Peyer's patch (tissue), 4 donors: ENCODE measurements at regions not wholly inside any gene's neighbourhood (a gene's known extent, or its start where the extent isn't known, plus 50 kb on each side); places are given as distances from the start of the nearest gene placed in this dataset.

Source experiments
- DNase-seq, 3 donors: peaks; one replicate each; pipeline ENCODE4 v3.0.0-alpha.2; 2017 to 2019
- H3K27ac ChIP-seq, 4 donors: fragments of 200-600 bp; sonication (generic); one replicate each; pipeline ENCODE4 v1.5.1; 2016 to 2019
- H3K27me3 ChIP-seq, 2 donors: fragments of 200-600 bp; sonication (generic); one replicate each; pipeline ENCODE4 v1.5.1; 2019
- H3K36me3 ChIP-seq, 3 donors: fragments of 200-600 bp; sonication (generic); one replicate each; pipeline ENCODE4 v1.5.1; 2016 to 2019
- H3K4me1 ChIP-seq, 4 donors: fragments of 200-600 bp; sonication (generic); one replicate each; pipeline ENCODE4 v1.5.1; 2016 to 2019
- H3K4me3 ChIP-seq, 4 donors: fragments of 200-600 bp; sonication (generic); 1 replicate in 3 of 4; 2 replicates in 1 of 4; pipeline ENCODE4 v1.5.1; 2016 to 2019; ENCODE audit warnings: mild to moderate bottlenecking in 1 of 4
- H3K9me3 ChIP-seq, 4 donors: fragments of 200-600 bp; sonication (generic); one replicate each; pipeline ENCODE4 v1.5.1; 2016 to 2019; ENCODE audit warnings: mild to moderate bottlenecking in 1 of 4
- CTCF ChIP-seq, 6 experiments: fragments of 450-650 bp in 4 of 6; fragments of 200-600 bp in 2 of 6; sonication (generic) in 1 of 6; IDR thresholded peaks; one replicate each; pipeline ENCODE4 v1.5.1; 2017 to 2019; ENCODE audit warnings: antibody characterized with exemption in 6 of 6, mild to moderate bottlenecking in 3 of 6, moderate library complexity in 1 of 6
- POLR2A ChIP-seq, 2 donors: fragments of 450-650 bp; IDR thresholded peaks; one replicate each; pipeline ENCODE4 v1.5.1; 2017; ENCODE audit warnings: antibody characterized with exemption in 2 of 2, mild to moderate bottlenecking in 2 of 2, moderate library complexity in 2 of 2

- H3K36me3 ChIP-seq = no peaks in the 10 kb centered on the region
- no peaks in the 10 kb centered on the region for H3K4me1 ChIP-seq
- H3K4me3 ChIP-seq = no peak overlapping the region
- DNase-seq = no peak
- TF ChIP-seq CTCF (IDR thresholded peaks at IDR 0.05) = no peak
- TF ChIP-seq POLR2A (IDR thresholded peaks at IDR 0.05) = no peak
- no peaks in the 10 kb centered on the region for H3K27me3 ChIP-seq
- no peaks in the 10 kb centered on the region for H3K9me3 ChIP-seq
- no peak overlapping the region for H3K27ac ChIP-seq
Observed at GRCh38 chr1:30008998-30009657, 714.3 kb downstream of the MATN1 start.

DNA sequence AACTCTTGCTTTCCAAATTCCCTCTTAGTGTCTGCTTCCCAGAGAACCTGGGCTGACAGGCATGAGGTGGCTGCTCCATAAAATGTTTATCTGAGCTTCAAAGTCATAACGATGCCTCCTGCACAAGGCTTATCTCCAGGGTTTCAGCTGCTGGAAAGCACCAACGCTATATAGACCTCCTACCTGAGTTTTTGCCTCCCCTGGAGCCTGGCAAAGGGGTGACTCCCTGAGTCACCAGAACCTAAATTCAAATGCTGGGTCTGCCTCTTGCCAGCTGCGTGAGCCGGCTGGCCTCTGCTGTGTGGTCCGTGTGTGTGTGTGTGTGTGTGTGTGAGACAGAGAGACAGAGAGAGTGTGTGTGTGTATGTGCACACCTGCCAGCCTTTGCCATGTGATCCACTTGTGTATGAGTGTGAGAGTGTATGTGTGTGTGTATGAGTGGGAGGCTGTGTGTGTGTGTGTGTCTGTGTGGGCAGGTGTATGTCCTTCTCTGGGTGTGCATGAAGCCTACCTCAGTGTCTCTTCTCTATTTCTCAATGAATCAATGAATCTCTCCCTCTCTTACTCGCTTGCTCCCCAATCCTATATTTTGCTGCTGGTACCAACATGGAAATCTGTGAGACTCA is 714.9 kb downstream of the MATN1 start:
- no peaks in the 10 kb centered on the region for H3K4me1 ChIP-seq
- no peaks in the 10 kb centered on the region for H3K9me3 ChIP-seq
- DNase-seq = no peak
- no peak overlapping the region for H3K4me3 ChIP-seq
- H3K27ac ChIP-seq = no peak overlapping the region
- no peaks in the 10 kb centered on the region for H3K36me3 ChIP-seq
- H3K27me3 ChIP-seq = no peaks in the 10 kb centered on the region
- TF ChIP-seq CTCF (IDR thresholded peaks at IDR 0.05) (no peak), POLR2A (IDR thresholded peaks at IDR 0.05) (no peak)

DNA sequence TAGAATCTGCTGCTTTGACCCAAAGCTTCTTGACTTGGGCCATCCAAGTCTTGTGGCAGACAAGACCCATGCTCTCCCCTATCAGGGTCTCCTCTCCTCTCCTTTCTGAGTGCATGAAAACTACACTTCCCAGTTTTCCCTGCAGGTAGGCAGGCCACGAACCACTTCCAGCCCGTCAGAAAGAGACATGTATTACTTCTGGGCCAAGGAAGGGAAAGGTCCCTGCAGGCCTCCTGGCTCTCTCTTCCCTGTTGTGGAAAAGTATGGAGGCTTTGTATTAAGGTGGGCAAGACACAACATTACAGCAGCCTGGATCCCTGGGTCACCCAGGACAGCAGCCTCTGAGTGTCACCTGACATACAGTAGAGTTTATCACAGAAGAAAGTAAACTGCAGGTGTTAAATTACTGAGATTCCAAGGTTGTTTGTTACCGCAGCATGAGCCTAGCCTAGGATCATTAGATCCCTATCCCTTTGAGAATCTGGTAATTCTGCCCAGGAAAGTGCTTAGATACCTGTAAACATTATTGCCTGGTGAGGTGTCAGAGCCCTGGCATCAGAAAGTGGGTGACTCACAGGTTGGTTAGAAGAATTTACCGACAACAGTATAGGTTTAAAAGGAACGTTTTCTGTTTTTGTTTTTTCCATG is 717.3 kb downstream of the MATN1 start:
- Histone ChIP-seq H3K4me1 (no peaks in the 10 kb centered on the region), H3K27me3 (no peaks in the 10 kb centered on the region), H3K36me3 (no peaks in the 10 kb centered on the region), H3K27ac (no peak overlapping the region), H3K9me3 (no peaks in the 10 kb centered on the region), H3K4me3 (no peak overlapping the region)
- no peak for DNase-seq
- no peak for TF ChIP-seq POLR2A (IDR thresholded peaks at IDR 0.05)
- no peak for TF ChIP-seq CTCF (IDR thresholded peaks at IDR 0.05)

DNA sequence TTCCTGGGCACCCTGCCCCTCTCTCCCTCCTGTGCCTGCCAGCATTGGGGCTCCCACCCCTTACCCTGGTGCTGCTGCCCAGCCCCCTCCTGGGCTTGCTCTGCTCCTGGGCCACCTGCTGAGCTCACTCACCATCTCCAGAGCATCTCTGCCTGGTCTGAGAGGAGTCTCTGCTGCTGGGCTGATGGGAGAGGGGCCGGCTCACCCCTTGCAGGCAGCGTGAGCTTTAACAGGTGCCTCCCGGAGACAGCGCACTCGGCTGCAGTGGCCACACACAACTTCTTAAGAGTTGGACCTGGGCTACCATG is 721.7 kb downstream of the MATN1 start:
- Histone ChIP-seq H3K4me3 (no peak overlapping the region), H3K9me3 (no peaks in the 10 kb centered on the region), H3K27ac (no peak overlapping the region), H3K27me3 (no peaks in the 10 kb centered on the region), H3K4me1 (no peaks in the 10 kb centered on the region), H3K36me3 (no peaks in the 10 kb centered on the region)
- DNase-seq = no peak
- TF ChIP-seq CTCF (IDR thresholded peaks at IDR 0.05) = no peak
- TF ChIP-seq POLR2A (IDR thresholded peaks at IDR 0.05) = no peak

DNA sequence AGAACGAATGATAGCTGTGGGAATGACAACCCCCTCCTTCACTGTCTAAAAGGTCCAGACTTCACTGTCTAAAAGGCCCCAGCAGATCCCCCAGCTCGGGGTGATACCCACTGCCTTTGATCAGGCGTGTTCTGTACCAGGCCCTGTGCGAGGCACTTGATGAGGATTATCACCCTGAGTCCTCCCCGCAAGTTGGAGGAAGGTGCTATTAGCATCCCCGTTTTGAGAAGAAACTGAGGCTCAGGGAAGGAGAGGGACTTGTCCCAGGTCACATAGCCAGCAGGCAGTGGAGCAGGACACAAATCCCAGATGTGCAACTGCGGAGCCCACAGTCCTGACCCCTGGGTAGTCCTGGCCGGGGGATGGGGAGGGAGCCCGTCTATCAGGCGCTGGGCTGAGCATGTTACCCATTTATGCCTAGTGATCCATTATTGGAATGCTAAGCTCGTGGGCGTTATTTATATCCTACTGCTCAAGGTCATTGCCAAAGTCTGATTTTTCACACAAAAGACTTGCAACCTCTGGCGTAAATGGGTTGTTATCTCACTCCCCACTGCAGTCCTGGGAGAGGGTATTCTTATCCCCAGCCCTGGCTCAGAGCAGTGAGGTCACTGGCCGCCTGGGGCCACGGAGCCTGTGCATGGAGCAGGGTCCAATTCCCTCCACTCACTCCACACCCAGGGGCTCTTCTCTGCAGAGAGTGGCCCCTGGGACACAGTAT is 722.2 kb downstream of the MATN1 start:
- no peaks in the 10 kb centered on the region for H3K36me3 ChIP-seq
- no peaks in the 10 kb centered on the region for H3K27me3 ChIP-seq
- DNase-seq = no peak
- no peak overlapping the region for H3K4me3 ChIP-seq
- H3K4me1 ChIP-seq = no peaks in the 10 kb centered on the region
- no peaks in the 10 kb centered on the region for H3K9me3 ChIP-seq
- no peak overlapping the region for H3K27ac ChIP-seq
- TF ChIP-seq CTCF (IDR thresholded peaks at IDR 0.05) = no peak
- TF ChIP-seq POLR2A (IDR thresholded peaks at IDR 0.05) = no peak
